ENCODE measurements at regions not wholly inside any gene's neighbourhood (a gene's known extent, or its start where the extent isn't known, plus 50 kb on each side); places are given as distances from the start of the nearest gene placed in this dataset.

DNA sequence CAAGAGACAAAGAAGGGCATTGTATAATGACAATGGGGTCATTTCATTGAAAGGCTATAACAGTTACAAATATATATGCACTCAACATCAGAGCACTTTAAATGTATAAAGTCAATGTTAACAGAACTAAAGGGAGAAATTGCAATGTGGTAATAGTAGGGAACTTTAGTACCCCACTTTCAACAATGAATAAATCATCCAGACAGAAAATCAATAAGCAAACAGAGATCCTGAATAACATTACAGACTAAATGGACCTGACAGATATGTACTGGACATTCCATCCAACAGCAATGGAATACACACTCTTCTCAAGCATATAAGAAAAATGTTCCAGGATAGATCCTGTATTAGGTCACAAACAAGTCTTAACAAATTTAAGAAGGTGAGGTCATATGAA lies 90.5 kb upstream of the ALKAL2 start:
- CTCF ChIA-PET, result no interaction called here
- POLR2A ChIA-PET (ENCODE audit: unreplicated experiment), result no interaction called here
- BruUV-seq (replicated peaks), result no TSS peak

DNA sequence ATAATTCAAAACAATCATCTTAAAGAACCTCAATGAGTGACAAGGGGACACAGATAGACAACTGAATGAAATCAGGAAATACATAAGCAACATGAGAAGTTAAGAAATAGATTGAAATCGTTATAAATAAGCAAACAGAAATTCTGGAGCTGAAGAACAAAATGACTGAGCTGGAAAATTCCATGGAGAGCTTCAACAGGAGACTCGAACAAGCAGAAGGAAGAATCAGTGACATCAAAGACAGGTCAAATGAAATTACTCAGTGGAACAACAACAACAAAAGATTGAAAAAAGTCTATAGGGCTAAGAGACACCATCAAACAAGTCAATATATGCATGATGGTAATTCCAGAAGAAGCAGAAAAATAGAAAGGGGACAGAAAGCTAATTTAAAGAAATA lies 89.5 kb upstream of the ALKAL2 start:
- H2AFZ ChIP-seq, result no peak overlapping the region
- H3F3A ChIP-seq (ENCODE audit: insufficient read depth, low read depth), result no peaks in the 10 kb centered on the region
- no peaks in the 10 kb centered on the region for H3K9me2 ChIP-seq (ENCODE audit: insufficient read depth)
- no peaks in the 10 kb centered on the region for H3K79me2 ChIP-seq (ENCODE audit: low read depth)
- no peaks in the 10 kb centered on the region for H3K36me3 ChIP-seq (ENCODE audit: low read depth)
- no peaks in the 10 kb centered on the region for H4K20me1 ChIP-seq (ENCODE audit: insufficient read depth)
- peaks cover 12% of the 10 kb centered on the region for H3K9me3 ChIP-seq (ENCODE audit: insufficient read depth, low read depth)
- H3K4me2 ChIP-seq, result no peak overlapping the region
- TF ChIP-seq, protein P1, sequence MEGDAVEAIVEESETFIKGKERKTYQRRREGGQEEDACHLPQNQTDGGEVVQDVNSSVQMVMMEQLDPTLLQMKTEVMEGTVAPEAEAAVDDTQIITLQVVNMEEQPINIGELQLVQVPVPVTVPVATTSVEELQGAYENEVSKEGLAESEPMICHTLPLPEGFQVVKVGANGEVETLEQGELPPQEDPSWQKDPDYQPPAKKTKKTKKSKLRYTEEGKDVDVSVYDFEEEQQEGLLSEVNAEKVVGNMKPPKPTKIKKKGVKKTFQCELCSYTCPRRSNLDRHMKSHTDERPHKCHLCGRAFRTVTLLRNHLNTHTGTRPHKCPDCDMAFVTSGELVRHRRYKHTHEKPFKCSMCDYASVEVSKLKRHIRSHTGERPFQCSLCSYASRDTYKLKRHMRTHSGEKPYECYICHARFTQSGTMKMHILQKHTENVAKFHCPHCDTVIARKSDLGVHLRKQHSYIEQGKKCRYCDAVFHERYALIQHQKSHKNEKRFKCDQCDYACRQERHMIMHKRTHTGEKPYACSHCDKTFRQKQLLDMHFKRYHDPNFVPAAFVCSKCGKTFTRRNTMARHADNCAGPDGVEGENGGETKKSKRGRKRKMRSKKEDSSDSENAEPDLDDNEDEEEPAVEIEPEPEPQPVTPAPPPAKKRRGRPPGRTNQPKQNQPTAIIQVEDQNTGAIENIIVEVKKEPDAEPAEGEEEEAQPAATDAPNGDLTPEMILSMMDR (conservative IDR thresholded peaks at IDR 0.05), result no peak
- no peak for TF ChIP-seq EZH2 (IDR thresholded peaks at IDR 0.05; ENCODE audit: low read depth)
- intact Hi-C loops (cut with micrococcal nuclease; ENCODE audit: unreplicated experiment), result no loop called here
- CTCF ChIA-PET, result no interaction called here
- no peak overlapping the region for H3K4me3 ChIP-seq
- DNase-seq, result no peak
- POLR2A ChIA-PET (ENCODE audit: unreplicated experiment), result no interaction called here
- no peaks in the 10 kb centered on the region for H3K4me1 ChIP-seq (replicated peaks; ENCODE audit: insufficient read depth)
- no TSS peak for BruUV-seq (replicated peaks)
- 0 out of 2 replicates have a peak, but pooled peaks cover 2% of the 10 kb centered on the region for H3K27me3 ChIP-seq (ENCODE audit: insufficient read depth, low read depth)
- H3K27ac ChIP-seq, result no peak overlapping the region

More for the DNA sequence above, 90.5 kb upstream of the ALKAL2 start:
- no peaks in the 10 kb centered on the region for H3K36me3 ChIP-seq (ENCODE audit: low read depth)
- no peaks in the 10 kb centered on the region for H4K20me1 ChIP-seq (ENCODE audit: insufficient read depth)
- H3K4me3 ChIP-seq, result no peak overlapping the region
- intact Hi-C loops (cut with micrococcal nuclease; ENCODE audit: unreplicated experiment), result no loop called here
- no peak for DNase-seq
- peaks cover 3% of the 10 kb centered on the region for H3K4me1 ChIP-seq (replicated peaks; ENCODE audit: insufficient read depth)
- no peak for TF ChIP-seq EZH2 (IDR thresholded peaks at IDR 0.05; ENCODE audit: low read depth)
- TF ChIP-seq, protein P1 (conservative IDR thresholded peaks at IDR 0.05), result no peak
- H3K27me3 ChIP-seq (ENCODE audit: insufficient read depth, low read depth), result no peaks in the 10 kb centered on the region
- H3K27ac ChIP-seq, result no peak overlapping the region
- H3F3A ChIP-seq (ENCODE audit: insufficient read depth, low read depth), result no peaks in the 10 kb centered on the region
- H3K4me2 ChIP-seq, result no peak overlapping the region
- peaks cover 12% of the 10 kb centered on the region for H3K9me3 ChIP-seq (ENCODE audit: insufficient read depth, low read depth)
- H2AFZ ChIP-seq, result no peak overlapping the region
- no peaks in the 10 kb centered on the region for H3K9me2 ChIP-seq (ENCODE audit: insufficient read depth)
- H3K79me2 ChIP-seq (ENCODE audit: low read depth), result no peaks in the 10 kb centered on the region

DNA sequence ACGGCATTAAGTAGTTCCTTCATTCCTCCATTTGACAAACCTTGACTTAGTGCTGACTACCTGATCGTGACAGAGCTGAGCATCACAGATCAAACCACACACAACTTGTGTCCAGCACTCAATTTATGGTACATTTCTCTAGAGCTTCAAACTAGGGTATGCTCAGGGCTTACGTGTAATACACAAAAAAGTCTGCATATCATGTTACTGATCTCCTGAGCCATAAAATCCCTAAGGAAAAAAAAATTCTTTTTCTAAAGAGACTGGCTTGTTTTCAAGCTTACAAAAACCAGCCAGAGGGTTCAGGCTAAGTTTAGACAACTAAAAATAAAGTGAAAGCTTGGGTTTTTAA lies 88.0 kb upstream of the ALKAL2 start:
- POLR2A ChIA-PET (ENCODE audit: unreplicated experiment), result no interaction called here
- intact Hi-C loops (cut with micrococcal nuclease; ENCODE audit: unreplicated experiment), result no loop called here
- H3K27me3 ChIP-seq (ENCODE audit: insufficient read depth, low read depth), result peaks cover 9% of the 10 kb centered on the region; the same call in 1 of the 2 replicates
- H3K79me2 ChIP-seq (ENCODE audit: low read depth), result no peaks in the 10 kb centered on the region
- no peaks in the 10 kb centered on the region for H3K4me1 ChIP-seq (replicated peaks; ENCODE audit: insufficient read depth)
- H2AFZ ChIP-seq, result no peak overlapping the region
- H3F3A ChIP-seq (ENCODE audit: insufficient read depth, low read depth), result no peaks in the 10 kb centered on the region
- H3K27ac ChIP-seq, result no peak overlapping the region
- H3K9me3 ChIP-seq (ENCODE audit: insufficient read depth, low read depth), result peaks cover 12% of the 10 kb centered on the region
- no peak overlapping the region for H3K4me3 ChIP-seq
- TF ChIP-seq, protein P1 (conservative IDR thresholded peaks at IDR 0.05), result no peak
- TF ChIP-seq EZH2 (IDR thresholded peaks at IDR 0.05; ENCODE audit: low read depth), result no peak
- H4K20me1 ChIP-seq (ENCODE audit: insufficient read depth), result no peaks in the 10 kb centered on the region
- CTCF ChIA-PET, result no interaction called here
- H3K36me3 ChIP-seq (ENCODE audit: low read depth), result no peaks in the 10 kb centered on the region
- no peak overlapping the region for H3K4me2 ChIP-seq
- no peak for DNase-seq
- H3K9me2 ChIP-seq (ENCODE audit: insufficient read depth), result no peaks in the 10 kb centered on the region
- BruUV-seq (replicated peaks), result no TSS peak
